ENCODE measurements at regions not wholly inside any gene's neighbourhood (a gene's known extent, or its start where the extent isn't known, plus 50 kb on each side); places are given as distances from the start of the nearest gene placed in this dataset.
A peak's percentile ranks its signal among the peaks of the same experiment; 100 is the strongest.

DNA sequence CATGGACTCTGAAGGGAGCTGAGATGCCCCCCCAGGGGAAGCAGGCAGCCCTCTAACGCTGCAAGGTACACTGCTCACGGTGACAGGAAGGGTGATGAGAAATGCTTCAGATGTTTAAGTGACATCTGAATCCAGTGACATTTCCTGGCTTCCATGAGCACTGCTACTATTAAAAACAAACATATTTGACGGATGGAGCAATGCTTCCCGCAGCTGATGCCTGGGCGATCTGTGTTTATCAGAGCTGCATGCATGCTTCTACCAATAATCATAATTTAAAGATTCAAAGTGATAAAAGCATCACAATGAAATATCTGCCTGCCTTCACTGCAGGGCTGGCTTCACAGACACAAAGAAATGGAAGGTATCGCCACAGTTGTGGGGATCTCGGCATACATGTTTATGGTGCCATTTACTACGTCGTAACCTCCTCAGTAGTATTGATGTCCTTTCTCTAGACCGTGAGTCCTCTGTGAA, 66.1 kb upstream of the AOAH start:
- Histone ChIP-seq H3K4me3 (no peak overlapping the region), H3K4me1 (peaks cover 14% of the 10 kb centered on the region), H3K9me3 (replicated peaks) (no peaks in the 10 kb centered on the region), H3K36me3 (no peaks in the 10 kb centered on the region), H3K27ac (replicated peaks) (no peak overlapping the region), H3K27me3 (ENCODE audit: low read depth) (no peaks in the 10 kb centered on the region)
- TF ChIP-seq, protein P1, sequence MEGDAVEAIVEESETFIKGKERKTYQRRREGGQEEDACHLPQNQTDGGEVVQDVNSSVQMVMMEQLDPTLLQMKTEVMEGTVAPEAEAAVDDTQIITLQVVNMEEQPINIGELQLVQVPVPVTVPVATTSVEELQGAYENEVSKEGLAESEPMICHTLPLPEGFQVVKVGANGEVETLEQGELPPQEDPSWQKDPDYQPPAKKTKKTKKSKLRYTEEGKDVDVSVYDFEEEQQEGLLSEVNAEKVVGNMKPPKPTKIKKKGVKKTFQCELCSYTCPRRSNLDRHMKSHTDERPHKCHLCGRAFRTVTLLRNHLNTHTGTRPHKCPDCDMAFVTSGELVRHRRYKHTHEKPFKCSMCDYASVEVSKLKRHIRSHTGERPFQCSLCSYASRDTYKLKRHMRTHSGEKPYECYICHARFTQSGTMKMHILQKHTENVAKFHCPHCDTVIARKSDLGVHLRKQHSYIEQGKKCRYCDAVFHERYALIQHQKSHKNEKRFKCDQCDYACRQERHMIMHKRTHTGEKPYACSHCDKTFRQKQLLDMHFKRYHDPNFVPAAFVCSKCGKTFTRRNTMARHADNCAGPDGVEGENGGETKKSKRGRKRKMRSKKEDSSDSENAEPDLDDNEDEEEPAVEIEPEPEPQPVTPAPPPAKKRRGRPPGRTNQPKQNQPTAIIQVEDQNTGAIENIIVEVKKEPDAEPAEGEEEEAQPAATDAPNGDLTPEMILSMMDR (IDR thresholded peaks at IDR 0.05; ENCODE audit: borderline replicate concordance): no peak
- intact Hi-C loops (cut with micrococcal nuclease): no loop called here
- DNase-seq: no peak

DNA sequence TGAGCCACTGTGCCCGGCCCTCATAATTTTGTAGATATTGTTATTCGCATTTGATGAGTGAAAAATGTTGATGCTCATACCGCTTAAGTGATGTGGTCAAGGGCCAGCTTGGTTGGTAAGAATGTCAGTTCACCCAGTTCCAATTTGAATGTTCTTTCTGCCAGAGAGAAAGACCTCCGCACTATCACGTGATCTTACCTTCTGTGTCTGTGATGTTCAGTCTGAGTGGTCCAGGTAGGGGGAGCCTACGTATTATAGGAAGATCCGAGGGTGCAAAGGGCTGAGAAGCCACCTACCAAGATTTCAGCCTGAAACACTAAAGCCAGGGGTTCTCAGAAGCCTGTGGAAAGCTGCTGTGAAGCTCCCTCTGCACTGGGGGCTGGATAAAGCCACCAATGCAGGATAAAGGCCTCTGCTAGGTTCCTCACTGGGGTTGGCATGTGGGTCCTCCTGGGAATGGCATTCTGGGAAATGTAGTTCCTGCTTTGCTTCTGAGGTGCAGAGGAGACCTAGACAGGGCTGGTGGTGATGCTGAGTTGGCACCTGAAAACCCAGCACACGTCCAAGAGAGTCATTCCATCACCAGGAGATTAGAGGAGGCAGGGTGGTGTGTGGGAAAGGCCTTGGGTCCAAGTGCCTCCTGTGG, 64.7 kb upstream of the AOAH start:
- Histone ChIP-seq H3K9me3 (replicated peaks) (no peaks in the 10 kb centered on the region), H3K27me3 (ENCODE audit: low read depth) (no peaks in the 10 kb centered on the region), H3K36me3 (no peaks in the 10 kb centered on the region), H3K27ac (replicated peaks) (no peak overlapping the region), H3K4me1 (peaks cover 6% of the 10 kb centered on the region), H3K4me3 (no peak overlapping the region)
- TF ChIP-seq, protein P1 (IDR thresholded peaks at IDR 0.05; ENCODE audit: borderline replicate concordance): no peak
- DNase-seq: no peak
- intact Hi-C loops (cut with micrococcal nuclease): no loop called here

DNA sequence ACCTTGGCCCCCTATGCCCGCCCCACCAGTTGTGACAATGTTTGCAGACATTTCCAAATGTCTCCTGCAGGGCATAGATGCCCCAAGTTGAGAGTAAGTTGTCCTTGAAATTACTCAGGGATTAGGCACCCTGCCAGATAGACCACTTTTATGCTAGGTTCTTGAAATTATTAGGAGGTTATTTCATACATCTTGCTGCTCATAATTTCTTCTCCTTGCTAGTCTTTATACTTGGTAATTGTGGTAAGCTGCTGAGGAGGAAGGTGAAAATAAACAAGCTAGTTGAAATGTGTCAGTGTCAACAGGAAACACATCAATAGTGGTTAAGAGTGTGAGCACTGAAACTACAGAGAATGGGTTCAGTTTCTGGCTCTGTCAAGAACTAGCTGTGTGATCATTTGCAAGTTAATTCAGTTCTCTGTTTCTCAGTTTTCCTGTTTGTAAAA, 63.7 kb upstream of the AOAH start:
- no peak for DNase-seq
- TF ChIP-seq, protein P1 (IDR thresholded peaks at IDR 0.05; ENCODE audit: borderline replicate concordance): no peak
- no peak overlapping the region for H3K4me3 ChIP-seq
- H3K27ac ChIP-seq (replicated peaks): no peak overlapping the region
- H3K9me3 ChIP-seq (replicated peaks): no peaks in the 10 kb centered on the region
- intact Hi-C loops (cut with micrococcal nuclease): no loop called here
- no peaks in the 10 kb centered on the region for H3K27me3 ChIP-seq (ENCODE audit: low read depth)
- H3K4me1 ChIP-seq: peaks cover 6% of the 10 kb centered on the region
- no peaks in the 10 kb centered on the region for H3K36me3 ChIP-seq

DNA sequence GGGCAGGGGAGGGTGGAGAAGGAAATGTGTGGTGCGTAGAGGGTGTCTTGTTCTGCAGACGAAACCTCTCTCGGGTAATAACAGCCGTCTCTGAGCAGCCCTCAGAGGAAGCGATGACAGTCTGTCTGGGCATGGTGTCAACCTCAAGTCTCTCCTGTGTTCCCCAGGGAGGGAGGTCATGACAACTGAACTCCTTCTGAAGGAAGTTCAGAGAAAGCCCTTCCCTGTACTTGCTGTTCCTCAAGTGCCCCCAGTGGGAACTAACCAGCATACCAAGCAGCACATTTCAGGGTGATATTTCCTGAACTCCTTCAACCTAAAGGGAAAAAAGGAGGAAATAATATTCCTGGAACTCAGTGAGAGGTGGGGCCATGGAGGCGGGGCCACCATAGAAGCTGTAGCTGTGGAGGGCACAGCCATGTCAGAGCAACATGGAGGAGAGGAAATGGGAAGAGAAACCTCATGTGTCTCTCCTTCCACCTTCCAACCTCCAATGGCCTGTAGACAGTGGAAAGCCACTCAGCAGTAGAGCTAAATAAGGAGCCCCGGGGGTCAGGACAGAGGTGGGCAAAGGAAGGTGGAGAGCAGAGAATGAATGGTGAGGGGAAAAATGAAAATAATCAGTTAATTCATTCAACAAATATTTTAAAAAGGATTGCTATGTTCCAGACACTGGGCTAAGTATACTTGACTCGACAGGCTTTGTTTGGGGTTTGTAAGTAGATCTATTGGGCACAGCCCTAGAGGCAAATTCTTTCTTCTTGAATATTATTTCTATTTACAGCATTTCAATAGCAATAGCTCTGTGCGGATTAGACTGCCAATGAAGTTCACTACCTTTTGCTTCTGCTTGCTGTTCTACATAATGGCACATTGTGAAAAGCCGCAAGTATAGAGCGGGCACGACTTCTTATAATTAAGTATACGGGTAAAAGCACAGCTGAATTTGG, 61.0 kb upstream of the AOAH start:
- peaks cover 14% of the 10 kb centered on the region for H3K9me3 ChIP-seq (replicated peaks)
- TF ChIP-seq, protein P1 (IDR thresholded peaks at IDR 0.05; ENCODE audit: borderline replicate concordance): peak; percentile 19
- peak overlapping the region; percentile 43 for H3K27ac ChIP-seq (replicated peaks)
- peak; percentile 30 for DNase-seq
- H3K27me3 ChIP-seq (ENCODE audit: low read depth): no peaks in the 10 kb centered on the region
- no peak overlapping the region for H3K4me3 ChIP-seq
- intact Hi-C loops (cut with micrococcal nuclease): no loop called here
- H3K4me1 ChIP-seq: peaks cover 6% of the 10 kb centered on the region
- H3K36me3 ChIP-seq: no peaks in the 10 kb centered on the region

DNA sequence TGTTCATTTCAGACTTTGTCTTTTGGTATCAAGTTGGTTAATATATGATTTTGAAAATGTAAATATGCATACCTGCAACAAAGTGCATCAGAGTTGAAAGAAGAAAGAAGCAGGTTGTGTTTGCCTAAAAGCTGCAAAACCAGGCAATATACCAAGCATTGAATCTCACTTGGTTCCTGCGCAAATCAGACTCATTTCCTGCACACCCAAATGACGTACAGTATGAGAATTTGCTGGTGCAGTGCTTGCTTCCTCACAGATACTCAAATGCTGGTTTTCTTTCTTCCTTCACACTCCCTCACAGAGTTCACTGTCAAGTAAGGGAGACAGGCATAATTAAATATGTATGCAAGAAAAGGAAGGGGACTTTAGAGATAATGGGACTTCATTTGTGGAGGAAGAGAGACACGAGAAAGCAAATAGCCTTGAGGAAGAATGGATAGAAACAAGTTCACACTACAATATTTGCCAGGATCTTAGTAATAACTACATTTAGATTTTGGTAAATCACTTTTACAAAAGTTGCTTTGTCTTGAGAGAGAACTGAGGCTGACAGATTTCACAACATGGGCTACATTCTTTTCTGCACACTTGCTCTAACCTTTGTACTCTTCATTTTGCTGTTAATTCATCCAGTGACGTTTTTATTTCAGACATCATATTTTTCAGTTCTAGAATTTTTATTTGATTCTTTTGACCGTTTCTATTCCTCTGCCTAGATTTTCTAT, 56.9 kb upstream of the AOAH start:
- Histone ChIP-seq H3K4me3 (no peak overlapping the region), H3K4me1 (peaks cover 6% of the 10 kb centered on the region), H3K9me3 (replicated peaks) (peaks cover 14% of the 10 kb centered on the region), H3K27ac (replicated peaks) (no peak overlapping the region), H3K27me3 (ENCODE audit: low read depth) (no peaks in the 10 kb centered on the region), H3K36me3 (no peaks in the 10 kb centered on the region)
- intact Hi-C loops (cut with micrococcal nuclease): no loop called here
- no peak for DNase-seq
- TF ChIP-seq, protein P1 (IDR thresholded peaks at IDR 0.05; ENCODE audit: borderline replicate concordance): no peak
